Stimulated activated CD4-positive, alpha-beta T cell treated with anti-CD3 and anti-CD28 coated beads, Interleukin-1b, Interleukin-23, amount 100 ng/mL, for 4 hours (primary cell): ENCODE measurements at regions not wholly inside any gene's neighbourhood (a gene's known extent, or its start where the extent isn't known, plus 50 kb on each side); places are given as distances from the start of the nearest gene placed in this dataset.
A peak's percentile ranks its signal among the peaks of the same experiment; 100 is the strongest.

ENCODE experiments used
- DNase-seq, 2 donors: peaks; one replicate each; pipeline ENCODE4 v3.0.0-alpha.2; 2020; ENCODE audit warnings: low read depth in 2 of 2

DNA sequence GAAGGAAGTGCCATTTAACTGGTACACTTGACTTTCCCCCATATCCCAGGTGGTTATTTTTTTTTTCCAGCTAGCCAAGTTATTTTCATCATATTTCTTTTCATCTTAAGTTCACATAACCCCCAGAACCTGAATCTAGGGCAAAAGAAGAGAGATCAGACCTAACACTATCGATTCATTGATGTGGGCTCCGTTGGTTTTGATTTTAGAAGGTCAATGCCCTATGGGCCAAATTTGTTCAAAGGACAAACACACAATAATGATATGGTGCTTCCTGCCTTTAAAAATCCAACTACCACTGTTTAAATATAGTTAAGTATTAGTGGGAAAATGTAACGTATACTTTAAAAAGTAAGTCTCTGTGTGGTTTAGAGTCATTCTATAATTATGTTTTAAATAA lies 665.7 kb downstream of the ZNF674 start:
- no peak for DNase-seq

DNA sequence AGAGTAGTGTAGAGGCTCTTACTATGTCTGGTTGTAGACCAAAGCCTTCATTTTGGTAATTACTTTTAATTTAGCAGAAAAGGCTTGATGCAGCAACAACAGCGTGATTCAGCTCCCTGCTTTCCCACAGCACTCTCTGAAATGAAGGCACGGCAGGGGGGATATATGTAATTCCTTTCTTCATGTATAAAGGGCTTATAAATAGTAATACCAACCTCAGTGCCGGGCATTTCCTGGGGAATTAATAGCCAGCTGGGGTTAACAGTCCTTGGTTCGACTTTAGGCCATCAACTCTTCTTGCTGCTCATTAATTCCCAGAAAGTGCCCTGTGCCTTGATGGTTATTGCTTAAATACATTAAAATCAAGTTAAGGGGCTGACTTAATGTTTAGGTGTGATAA lies 669.0 kb downstream of the ZNF674 start:
- no peak for DNase-seq

DNA sequence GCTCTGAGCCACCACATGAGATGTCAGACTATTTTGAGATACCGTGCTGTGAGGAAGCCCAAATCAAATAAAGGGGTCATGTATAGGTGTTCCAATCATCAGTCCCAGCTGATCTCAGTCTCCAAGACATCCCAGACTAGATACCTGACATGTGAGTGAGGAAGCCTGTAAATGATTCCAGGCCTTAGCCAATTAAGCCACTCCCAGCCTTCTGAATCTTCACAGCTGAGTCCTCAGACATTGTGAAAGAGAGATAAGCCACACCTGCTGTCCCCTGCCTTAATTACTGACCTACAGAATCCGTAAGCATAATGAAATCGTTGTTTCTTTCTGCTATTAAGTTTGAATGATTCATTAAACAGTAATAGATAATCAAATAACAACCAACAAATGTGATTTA lies 671.4 kb downstream of the ZNF674 start:
- no peak for DNase-seq

DNA sequence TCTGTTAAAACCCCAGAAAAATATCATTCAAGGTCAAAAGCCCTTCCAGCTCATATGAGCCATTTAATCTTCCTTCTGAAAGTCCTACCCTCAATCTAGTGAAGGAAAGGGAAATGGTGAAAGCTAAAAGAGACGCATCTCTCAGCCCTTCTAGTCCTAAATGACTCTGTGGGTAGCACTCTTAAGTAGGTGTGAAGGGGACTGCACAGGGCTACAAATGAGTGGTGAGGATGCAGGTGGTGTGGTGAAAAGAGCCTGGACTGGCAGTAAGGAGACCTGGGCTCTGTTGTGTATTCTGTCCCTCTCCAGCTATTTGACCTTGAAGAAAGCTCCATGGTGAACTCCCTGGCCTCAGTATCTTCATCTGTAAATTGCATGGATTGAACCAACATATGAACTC lies 671.8 kb upstream of the DIPK2B start:
- no peak for DNase-seq

DNA sequence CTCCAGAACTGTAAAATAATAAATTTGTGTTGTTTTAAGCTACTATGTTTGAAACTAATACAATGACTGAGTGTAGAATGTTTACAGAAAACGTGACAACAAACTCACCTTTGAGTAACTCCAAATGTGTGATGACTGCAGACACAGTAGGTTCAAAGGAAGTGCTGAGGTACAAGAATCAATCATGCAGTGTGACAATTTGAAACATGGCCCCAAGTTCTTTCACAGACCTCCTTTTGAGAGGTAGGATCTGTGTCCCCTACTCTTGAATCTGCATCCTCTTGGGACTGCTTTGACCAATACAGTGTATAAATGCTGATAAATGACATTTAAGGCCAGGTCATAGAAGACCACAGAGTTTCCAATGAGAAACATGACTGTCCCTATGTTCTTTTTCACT lies 667.7 kb upstream of the DIPK2B start:
- no peak for DNase-seq

DNA sequence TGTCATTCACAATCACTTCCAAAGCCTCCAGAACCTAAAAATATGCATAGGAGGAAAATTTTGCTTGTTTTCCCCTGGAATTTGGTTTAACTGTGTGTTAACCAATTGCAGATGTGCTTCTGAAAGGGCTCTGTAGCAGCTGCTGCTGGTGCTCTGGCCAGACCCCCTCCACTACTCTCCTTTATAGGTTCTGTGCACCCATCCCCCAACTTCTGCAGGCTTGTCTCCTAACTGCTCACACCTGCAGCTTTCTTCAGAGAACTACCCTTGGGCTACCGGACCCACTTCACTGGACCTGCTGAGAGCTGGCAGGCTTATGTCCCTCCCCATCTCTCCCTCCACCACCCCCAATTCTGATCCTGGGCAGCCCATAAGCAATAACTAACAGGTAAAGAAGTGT lies 662.1 kb upstream of the DIPK2B start:
- no peak for DNase-seq

DNA sequence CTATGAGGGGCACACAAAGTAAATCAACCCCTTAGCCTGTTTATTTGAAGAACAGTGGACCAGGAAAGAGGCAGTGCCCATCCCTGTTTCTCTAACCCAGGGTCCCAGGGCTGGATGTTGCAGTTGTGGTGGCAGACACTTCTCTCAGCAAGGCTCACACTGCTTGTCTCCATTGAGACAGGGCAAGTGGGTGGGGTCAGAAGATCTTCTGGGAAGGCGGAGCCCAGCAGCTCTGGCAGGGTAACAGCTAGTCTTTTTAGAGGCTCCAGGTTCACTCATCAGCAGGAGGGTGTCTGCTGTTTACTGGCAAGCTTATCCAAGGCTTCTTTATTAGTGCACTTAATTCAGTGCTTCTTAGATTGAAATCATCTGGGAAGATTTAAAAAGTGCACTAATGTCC lies 659.8 kb upstream of the DIPK2B start:
- no peak for DNase-seq

DNA sequence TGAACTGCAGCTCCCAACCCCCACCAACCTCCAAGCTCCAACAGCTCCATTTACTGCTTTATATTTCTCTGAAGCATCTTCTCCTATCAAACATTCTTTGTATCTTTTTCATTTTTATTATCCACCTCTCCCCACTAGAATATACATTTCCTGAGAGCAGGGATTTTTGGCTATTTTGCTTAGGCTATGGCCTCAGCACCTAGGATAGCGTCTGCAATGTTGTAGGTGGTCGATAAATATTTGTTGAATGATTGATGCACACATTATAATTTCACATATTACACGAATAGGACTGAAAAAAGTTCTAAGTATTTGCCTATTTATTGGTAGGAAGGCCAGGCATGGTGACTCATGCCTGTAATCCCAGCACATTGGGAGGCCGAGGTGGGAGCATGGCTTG lies 658.7 kb upstream of the DIPK2B start:
- no peak for DNase-seq

DNA sequence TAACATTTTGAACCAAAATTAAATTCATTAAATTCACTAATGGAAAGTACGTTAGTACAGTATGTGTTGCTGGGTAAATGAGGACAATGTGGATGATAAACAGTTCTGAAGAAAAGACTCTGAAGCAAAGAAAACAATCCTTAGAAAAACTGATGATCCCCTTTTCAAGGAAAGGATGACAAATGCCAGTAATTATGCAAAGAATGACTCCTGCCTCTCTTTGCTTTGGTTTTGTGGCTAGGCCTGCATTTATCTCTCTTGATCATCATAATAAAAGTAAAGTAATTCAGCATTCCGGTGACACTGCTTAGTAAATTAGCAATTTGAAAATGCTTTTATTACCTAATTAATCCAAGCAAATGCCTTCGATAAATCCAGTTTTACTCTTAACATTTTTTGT lies 652.2 kb upstream of the DIPK2B start:
- DNase-seq, result no peak

DNA sequence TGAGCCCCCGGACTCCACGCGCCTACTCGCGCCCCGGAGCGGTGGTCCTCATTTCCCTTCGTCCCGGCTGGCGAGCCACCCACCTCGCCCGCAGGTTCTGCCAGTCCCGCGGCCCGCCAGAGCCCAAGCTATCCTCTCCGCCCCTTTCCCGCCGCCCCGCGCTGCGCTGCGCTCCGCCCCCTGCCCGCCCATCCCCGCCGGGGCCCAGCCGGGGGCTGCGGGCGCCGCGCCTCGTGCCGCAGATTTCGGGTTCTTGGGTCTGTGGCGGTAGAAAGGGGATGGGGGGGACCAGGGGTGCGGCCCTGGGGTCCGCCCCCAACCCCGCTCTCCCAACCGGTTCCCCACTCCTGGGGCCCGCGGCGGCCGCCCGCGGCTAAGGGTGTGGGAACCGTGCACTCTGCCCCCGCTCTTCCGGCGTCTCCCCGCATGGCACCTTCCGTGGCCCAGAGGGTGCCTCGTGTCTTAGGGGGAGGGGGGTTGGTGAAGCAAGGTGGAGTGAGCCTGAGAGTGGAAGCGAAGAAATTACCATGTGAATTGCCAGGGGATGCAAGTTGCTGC lies 650.8 kb upstream of the DIPK2B start:
- peak; percentile 48 to 60 for DNase-seq

DNA sequence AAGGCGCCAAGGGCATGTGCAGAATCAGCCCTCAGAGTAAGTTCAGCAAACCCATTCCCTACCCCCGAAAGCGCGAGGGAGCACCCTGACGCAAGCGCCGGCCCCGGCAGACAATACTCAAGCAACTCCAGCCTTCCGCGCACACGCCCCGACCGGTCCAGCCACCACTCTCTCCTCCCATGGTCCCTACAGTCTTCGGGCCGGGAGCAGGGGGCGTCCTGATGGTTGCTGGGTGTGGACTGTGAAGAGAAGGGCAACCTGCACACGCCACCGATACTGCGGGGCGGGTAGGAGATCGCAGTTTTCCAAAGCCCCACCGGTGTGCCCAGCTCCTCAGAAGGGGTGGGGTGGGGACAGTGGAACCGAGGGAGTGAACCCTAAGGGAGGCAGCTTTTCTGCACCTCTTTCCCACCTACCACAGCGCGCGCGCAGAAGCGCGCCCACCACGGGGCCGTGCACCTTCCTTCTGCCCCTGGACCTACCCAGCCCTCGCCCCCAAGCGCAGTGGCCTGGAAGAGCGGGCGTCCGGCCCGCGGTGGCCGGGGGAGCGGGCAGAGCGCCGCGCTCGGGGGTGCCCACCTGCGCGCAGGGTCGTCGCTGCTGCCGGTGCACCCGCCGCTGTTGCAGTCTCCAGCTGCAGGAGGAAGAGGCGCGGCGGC lies 650.2 kb upstream of the DIPK2B start:
- DNase-seq, result peak in 1 of 2 donors; percentile 24

DNA sequence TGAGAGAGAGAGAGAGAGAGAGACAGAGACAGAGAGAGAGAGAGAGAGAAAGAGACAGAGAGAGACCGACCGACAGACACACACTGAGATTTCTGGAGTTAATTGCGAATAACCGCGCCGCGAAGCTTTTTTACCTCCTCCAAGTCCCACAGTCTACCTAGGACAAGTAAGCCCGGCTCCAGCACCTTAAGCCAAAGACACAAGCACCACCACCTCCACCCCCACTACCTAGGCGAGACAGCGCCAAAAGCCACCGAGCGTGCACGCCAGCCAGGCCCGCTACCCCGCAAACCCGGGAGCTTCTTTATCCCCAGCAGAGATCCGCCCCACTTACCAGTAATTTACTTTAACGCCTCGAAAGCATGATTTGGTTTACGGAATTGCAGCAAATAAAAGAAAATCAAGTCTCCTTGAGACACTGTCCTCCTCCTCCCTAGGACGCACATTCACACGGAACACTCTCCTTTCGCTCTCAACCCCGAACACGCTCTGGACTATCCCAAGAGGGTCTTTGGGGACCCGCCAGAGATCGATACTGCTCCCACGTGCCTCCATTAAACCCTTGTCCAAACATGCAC lies 649.6 kb upstream of the DIPK2B start:
- DNase-seq, result peak; percentile 21 to 22

DNA sequence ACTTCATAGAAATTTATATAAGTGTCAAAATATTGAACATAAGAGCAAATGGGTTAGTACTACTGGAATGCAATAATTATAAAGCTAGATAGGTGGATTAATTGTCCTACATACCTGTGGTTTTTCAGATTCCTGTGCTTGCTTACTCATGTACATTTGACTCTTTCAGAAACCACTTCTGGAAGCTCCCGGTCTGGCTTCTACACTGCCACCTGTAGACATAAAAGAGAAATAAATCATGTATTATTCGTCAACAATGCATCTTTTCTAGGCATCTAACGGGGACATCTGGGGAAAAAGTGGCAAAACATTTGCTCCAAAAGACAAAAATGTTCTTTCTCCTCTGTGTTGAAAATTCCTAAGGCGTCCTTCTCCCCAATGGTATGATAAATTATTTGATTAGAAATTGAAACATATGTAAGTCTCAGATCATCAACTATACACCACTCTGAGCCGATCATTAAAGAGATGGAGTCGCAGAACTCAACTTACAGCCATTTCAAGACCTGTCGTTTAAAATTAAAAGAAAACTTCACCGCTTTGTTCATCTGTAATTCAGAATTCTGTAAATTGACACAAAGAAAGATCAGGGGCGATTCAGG lies 648.7 kb upstream of the DIPK2B start:
- no peak for DNase-seq

DNA sequence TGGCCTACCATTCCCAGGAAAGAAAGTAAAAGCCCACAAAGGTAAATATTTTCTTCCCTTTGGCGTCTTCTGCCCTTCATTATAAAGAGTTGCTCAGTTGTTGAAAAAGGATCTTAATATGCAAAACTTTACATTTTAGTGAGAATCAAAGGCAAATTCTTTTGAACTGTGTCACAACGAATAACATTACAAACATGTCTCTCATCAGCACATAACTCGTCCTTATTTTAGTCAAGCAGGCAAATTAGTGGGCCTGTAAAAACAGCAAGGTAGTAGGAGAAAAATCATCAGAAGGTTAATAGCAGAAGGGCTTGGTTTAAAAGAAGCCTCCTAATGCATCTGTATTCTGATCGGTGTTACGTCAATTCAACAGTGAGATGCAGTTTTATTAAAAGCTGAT lies 647.3 kb upstream of the DIPK2B start:
- no peak for DNase-seq

DNA sequence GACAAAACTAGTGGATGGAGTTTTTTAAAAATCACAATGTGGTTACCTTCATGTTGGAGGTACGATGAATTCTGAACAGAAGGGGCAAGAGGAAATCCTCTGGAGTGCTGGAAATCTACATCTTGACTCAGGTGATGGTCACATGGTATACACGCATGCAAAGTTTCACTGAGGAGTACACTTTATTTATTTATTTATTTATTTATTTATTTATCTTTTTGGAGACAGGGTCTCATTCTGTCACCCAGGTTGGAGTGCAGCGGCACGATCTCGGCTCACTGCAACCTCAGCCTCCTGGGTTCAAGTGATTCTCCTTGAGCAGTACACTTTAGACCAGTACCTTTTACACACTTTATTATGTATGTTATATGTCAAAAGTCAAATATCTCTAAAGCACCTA lies 645.7 kb upstream of the DIPK2B start:
- DNase-seq, result no peak

DNA sequence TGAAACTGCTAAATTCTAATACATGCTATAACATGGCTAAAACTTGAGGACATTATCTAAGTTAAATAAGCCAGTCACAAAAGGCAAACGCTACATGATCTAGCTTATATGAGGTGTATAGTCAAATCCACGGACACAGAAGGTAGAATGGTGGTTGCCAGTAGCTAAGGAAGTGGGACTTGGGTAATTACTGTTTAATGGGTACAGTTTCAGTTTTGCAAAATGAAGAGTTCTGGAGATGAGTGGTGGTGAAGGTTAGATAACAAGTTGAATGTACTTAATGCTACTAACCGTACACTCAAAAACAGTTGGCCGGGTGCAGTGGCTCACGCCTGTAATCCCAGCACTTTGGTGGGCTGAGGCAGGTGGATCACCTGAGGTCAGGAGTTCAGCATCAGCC lies 644.5 kb upstream of the DIPK2B start:
- no peak for DNase-seq

DNA sequence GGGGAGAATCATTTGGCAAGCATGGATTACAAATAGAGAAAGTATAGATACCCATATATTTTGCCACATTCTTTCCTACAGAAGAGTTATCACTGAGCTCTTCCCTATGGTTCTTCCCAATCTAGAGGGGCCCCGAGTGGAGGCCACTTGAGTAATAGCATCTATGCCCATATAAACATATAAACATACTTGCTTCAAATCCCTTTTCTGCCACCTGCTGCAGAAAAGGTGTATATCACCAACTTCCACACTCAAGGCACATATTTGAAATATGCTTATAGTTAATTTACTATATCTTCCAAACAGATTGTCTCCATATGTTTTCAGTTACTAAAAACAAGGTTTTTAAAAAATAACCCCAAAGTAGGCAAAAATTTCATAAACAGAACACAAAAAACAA lies 642.8 kb upstream of the DIPK2B start:
- DNase-seq, result no peak

DNA sequence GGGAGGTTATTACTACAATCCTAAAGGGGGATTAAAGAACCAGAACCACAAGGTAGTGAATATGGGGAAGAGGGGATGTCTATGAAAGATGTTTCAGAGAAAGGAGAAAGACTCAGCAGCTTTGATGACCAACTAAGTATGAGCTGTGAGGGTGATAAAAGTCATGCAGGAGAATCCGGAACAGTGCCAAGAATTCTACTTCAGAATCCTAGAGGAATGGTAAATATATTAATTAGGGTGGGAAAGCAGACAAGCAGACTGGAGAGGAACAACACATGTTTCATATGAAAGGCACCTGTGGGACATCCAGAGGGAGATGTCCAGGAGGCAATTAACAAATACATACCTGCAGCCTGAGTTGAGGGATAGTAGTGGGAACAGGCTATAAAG lies 642.2 kb upstream of the DIPK2B start:
- DNase-seq, result no peak

DNA sequence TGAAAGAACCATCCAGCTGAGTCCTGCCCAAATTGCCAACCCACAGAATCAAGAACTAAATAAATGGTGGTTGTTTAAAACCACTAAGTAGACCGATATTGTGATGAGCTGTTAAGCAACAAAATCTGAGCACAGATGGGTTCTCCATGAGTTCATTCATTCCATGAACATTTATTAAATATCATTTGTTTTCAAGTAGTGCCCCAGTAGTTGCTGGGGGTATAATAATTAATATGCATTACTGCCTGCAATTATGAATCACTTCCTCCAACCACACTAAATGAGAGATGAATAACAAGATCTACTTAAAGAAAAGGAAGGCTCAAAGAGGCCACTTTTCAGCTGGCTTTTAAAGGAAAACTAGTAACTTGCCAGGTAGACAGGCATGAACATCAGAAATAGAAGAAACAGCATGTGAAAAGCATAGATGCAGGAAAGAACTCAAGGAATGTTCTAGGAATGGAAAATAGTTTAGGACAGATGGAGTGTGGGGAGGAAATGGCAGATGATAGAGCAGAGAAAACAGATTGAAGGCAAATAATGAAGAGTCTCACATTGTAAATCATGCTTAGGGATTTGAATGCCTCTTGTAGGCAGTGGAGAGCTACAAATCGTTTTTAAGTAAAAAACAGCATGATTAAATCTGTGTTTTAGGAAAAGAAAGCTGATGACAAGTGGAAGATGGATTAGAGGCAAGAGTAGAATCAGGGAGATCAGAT lies 641.7 kb upstream of the DIPK2B start:
- DNase-seq, result no peak

DNA sequence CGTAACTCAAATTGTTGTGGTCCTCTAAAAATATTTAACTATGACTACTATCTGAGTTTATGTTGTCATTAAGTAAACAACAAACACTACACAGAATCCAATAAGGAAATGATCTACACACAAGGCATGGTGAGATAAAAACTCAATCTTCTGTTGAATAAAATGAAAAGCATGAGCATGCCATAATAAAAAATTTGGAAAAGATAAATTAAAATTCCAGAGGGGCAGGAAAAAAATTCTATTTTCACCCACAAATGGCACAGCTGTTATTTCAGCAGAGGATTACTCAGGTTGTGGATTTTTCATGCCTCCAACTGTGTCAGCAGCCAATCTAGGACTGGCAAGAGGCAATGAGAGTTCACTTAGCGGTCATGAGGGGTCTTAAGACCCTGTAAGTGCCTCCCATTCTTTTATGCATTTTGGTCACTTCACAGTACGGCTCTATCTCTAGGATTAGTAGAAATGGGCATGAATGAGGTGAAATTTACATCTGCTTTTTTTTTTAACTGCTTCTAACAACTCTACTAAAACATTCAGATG lies 639.8 kb upstream of the DIPK2B start:
- DNase-seq, result no peak

DNA sequence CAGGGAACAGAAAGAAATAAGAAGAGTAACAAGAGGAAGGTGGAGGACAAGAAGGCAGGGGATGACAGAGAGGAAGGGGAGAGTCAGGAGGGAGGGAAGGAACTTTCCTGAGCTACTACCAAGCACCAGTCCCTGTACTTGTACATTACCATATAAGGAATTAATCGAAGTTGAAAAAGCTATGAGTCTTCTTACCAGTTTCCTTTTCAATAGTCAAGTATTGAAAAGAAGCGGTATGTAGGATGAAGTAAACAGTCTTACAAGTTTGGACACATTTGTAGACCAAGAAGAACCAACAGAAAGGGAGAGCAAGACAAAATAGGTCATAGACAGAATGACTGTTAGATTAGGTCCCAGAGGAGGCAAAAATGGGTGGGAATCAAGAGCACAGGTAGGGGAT lies 629.7 kb upstream of the DIPK2B start:
- DNase-seq, result no peak

DNA sequence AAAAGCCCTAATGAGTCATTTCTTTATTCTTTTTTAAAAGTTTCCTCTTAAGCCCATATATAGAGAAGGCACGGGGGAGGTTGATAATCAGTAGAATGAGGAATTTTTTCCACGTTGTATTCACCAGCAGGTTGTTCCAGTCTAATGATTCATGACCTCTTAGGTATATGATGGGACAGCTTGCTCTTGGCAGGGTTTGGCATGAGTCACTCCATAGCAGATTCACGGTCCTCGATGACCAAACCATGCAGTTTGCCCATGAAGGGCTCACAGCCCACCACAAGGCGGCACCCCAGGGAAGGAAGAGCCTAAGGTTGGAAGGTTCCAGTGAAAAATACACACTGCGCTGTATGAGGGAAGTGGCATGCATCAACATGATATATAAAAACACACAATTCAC lies 623.8 kb upstream of the DIPK2B start:
- DNase-seq, result peak; percentile 39 to 46

DNA sequence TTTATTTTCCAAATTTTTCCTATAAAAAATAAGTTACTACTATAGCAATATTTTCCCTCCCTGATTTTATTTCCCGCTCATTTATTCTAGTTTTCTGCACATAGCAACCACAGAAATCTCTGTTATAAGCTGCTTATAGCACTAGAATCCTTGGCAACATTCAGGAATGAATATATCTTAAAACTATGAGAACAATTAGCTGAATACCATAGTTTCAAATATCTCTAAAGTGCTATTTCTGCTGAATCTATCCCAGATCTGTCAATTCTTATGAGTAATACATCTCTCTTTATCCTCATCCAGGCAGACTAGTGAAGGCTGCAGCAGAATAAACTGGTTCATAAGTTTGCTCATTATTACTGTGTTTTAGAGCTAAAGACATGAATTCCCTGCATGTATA lies 622.9 kb upstream of the DIPK2B start:
- no peak for DNase-seq
